ENCODE measurements at regions not wholly inside any gene's neighbourhood (a gene's known extent, or its start where the extent isn't known, plus 50 kb on each side); places are given as distances from the start of the nearest gene placed in this dataset.

- no peak for TF ChIP-seq EZH2 (IDR thresholded peaks at IDR 0.05; ENCODE audit: borderline replicate concordance, insufficient read depth, low read depth, low read length, poor library complexity, severe bottlenecking)
- TF ChIP-seq, protein P1, sequence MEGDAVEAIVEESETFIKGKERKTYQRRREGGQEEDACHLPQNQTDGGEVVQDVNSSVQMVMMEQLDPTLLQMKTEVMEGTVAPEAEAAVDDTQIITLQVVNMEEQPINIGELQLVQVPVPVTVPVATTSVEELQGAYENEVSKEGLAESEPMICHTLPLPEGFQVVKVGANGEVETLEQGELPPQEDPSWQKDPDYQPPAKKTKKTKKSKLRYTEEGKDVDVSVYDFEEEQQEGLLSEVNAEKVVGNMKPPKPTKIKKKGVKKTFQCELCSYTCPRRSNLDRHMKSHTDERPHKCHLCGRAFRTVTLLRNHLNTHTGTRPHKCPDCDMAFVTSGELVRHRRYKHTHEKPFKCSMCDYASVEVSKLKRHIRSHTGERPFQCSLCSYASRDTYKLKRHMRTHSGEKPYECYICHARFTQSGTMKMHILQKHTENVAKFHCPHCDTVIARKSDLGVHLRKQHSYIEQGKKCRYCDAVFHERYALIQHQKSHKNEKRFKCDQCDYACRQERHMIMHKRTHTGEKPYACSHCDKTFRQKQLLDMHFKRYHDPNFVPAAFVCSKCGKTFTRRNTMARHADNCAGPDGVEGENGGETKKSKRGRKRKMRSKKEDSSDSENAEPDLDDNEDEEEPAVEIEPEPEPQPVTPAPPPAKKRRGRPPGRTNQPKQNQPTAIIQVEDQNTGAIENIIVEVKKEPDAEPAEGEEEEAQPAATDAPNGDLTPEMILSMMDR (IDR thresholded peaks at IDR 0.05) = no peak
Measured at GRCh38 chr2:63763391-63763941, 78.2 kb upstream of the UGP2 start.

Data from B cell (primary cell).